ENCODE measurements at regions not wholly inside any gene's neighbourhood (a gene's known extent, or its start where the extent isn't known, plus 50 kb on each side); places are given as distances from the start of the nearest gene placed in this dataset.

DNA sequence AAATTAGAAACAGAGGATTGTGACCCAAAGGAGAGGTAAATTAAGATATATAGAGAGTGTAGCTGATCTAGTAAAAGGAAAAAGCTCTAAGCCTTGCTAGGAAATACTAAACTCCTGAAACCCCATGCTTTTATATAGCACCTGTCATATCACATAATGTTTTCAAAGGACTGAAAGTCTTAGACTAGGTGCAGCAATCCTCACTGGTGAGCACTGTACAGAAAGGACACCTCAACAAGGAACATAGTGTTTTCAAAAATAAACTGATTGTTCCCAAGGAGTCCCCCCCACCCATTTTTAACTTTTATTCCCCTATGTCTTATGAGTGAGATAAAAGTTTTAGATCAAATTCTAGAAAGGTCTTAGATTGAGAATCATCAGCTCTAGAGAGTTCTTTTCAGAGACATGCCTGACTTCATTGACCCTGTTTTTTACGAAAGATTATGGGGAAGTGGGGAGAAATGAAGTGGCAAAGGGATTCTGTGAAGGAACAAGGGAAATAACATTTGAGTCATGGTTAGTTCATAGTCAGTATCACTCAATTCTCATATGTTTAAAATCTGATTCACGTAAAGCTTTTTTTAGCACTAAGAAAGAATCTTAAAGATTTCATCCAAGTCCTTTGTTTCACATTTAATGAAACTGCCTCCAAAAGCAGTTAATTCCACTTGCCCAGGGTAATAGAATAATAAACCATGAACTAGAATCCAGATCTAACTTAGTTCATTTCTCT, 166.4 kb downstream of the CYB561 start:
- peaks cover 16% of the 10 kb centered on the region for H3K9me3 ChIP-seq
- H3K4me1 ChIP-seq (ENCODE audit: control insufficient read depth in 1 of 2, insufficient read depth in 2 of 2, low read depth in 1 of 2, low read length in 1 of 2): peaks cover 0 to 57% of the 10 kb centered on the region in 2 experiments; a peak in 3 of 4 replicates
- peak overlapping the region; percentile 77 for H3K9ac ChIP-seq
- H2AFZ ChIP-seq (ENCODE audit: low read depth): no peak overlapping the region; the same call in 1 of the 2 replicates
- H3F3A ChIP-seq (replicated peaks; ENCODE audit: insufficient read depth): peaks cover 71% of the 10 kb centered on the region
- H3K4me3 ChIP-seq (ENCODE audit: low read depth in 2 of 2, low read length in 1 of 2): no peak overlapping the region
- 13% methylated on average over 2 of the region's 2 CpGs for WGBS (ENCODE audit: low lambda C conversion rate)
- peaks cover 21 to 34% of the 10 kb centered on the region in 2 experiments for H3K36me3 ChIP-seq (replicated peaks in 1 of 2; ENCODE audit: control insufficient read depth in 1 of 2, insufficient read depth in 2 of 2, low read length in 1 of 2)
- peaks cover 45% of the 10 kb centered on the region for H3K79me2 ChIP-seq (ENCODE audit: insufficient read depth)
- POLR2A ChIA-PET: no interaction called here
- CTCF ChIA-PET: interaction anchor here (1.0 to 2.6 kb wide), 3 partner anchors 10 to 127 kb away, joined by 3 to 10 read pairs (median 3); no protein-coding TSS in a partner anchor
- H3K27ac ChIP-seq (ENCODE audit: low read depth in 2 of 2, low read length in 1 of 2): peak overlapping the region; percentile 60 to 97
- no peaks in the 10 kb centered on the region for H3K9me2 ChIP-seq
- no peaks in the 10 kb centered on the region for H3K27me3 ChIP-seq (ENCODE audit: insufficient read depth)
- H4K20me1 ChIP-seq (ENCODE audit: insufficient read depth): no peaks in the 10 kb centered on the region
- DNase-seq: no peak
- H3K4me2 ChIP-seq: peak overlapping the region; percentile 54
- peak; percentile 69; the same call in 1 of the 2 replicates for TF ChIP-seq TCF12 (IDR thresholded peaks at IDR 0.05)
- peak; percentile 37; the same call in 1 of the 2 replicates for TF ChIP-seq YY1 (IDR thresholded peaks at IDR 0.05; ENCODE audit: low read depth)
- no peak for TF ChIP-seq RCOR1 (IDR thresholded peaks at IDR 0.05; ENCODE audit: low read length)
- TF ChIP-seq, protein P1, sequence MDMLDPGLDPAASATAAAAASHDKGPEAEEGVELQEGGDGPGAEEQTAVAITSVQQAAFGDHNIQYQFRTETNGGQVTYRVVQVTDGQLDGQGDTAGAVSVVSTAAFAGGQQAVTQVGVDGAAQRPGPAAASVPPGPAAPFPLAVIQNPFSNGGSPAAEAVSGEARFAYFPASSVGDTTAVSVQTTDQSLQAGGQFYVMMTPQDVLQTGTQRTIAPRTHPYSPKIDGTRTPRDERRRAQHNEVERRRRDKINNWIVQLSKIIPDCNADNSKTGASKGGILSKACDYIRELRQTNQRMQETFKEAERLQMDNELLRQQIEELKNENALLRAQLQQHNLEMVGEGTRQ (IDR thresholded peaks at IDR 0.05; ENCODE audit: borderline replicate concordance, low read depth, low read length): no peak
- no peak for TF ChIP-seq NRF1 (IDR thresholded peaks at IDR 0.05; ENCODE audit: low read depth, low read length)
- TF ChIP-seq, protein P2, sequence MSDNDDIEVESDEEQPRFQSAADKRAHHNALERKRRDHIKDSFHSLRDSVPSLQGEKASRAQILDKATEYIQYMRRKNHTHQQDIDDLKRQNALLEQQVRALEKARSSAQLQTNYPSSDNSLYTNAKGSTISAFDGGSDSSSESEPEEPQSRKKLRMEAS (IDR thresholded peaks at IDR 0.05; ENCODE audit: low read depth): no peak
- TF ChIP-seq, protein P3, sequence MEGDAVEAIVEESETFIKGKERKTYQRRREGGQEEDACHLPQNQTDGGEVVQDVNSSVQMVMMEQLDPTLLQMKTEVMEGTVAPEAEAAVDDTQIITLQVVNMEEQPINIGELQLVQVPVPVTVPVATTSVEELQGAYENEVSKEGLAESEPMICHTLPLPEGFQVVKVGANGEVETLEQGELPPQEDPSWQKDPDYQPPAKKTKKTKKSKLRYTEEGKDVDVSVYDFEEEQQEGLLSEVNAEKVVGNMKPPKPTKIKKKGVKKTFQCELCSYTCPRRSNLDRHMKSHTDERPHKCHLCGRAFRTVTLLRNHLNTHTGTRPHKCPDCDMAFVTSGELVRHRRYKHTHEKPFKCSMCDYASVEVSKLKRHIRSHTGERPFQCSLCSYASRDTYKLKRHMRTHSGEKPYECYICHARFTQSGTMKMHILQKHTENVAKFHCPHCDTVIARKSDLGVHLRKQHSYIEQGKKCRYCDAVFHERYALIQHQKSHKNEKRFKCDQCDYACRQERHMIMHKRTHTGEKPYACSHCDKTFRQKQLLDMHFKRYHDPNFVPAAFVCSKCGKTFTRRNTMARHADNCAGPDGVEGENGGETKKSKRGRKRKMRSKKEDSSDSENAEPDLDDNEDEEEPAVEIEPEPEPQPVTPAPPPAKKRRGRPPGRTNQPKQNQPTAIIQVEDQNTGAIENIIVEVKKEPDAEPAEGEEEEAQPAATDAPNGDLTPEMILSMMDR (IDR thresholded peaks at IDR 0.05): no peak
- no peak for TF ChIP-seq GABPA (IDR thresholded peaks at IDR 0.05; ENCODE audit: low read depth)
- no peak for TF ChIP-seq RFX5 (IDR thresholded peaks at IDR 0.05; ENCODE audit: low read length)
- TF ChIP-seq JUND (IDR thresholded peaks at IDR 0.05): peak; percentile 56; the same call in 1 of the 2 replicates
- no peak for TF ChIP-seq FOXM1 (IDR thresholded peaks at IDR 0.05; ENCODE audit: low read depth)
- no peak for TF ChIP-seq SMC3 (IDR thresholded peaks at IDR 0.05; ENCODE audit: low read depth, low read length)
- no peak for TF ChIP-seq MXI1 (IDR thresholded peaks at IDR 0.05; ENCODE audit: low read depth, low read length)
- TF ChIP-seq, protein P4, sequence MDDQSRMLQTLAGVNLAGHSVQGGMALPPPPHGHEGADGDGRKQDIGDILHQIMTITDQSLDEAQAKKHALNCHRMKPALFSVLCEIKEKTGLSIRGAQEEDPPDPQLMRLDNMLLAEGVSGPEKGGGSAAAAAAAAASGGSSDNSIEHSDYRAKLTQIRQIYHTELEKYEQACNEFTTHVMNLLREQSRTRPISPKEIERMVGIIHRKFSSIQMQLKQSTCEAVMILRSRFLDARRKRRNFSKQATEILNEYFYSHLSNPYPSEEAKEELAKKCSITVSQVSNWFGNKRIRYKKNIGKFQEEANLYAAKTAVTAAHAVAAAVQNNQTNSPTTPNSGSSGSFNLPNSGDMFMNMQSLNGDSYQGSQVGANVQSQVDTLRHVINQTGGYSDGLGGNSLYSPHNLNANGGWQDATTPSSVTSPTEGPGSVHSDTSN (IDR thresholded peaks at IDR 0.05): peak; percentile 69
- peak; percentile 29; the same call in 1 of the 2 replicates for TF ChIP-seq POLR2AphosphoS5 (IDR thresholded peaks at IDR 0.05; ENCODE audit: low read depth, low read length)
- no peak for TF ChIP-seq CHD2 (IDR thresholded peaks at IDR 0.05; ENCODE audit: low read length, partially characterized antibody)
- no peak for TF ChIP-seq RAD21 (IDR thresholded peaks at IDR 0.05; ENCODE audit: low read length)
- peak; percentile 50; the same call in 1 of the 2 replicates for TF ChIP-seq RXRA (IDR thresholded peaks at IDR 0.05; ENCODE audit: borderline replicate concordance, low read depth)
- TF ChIP-seq FOXJ3 (CRISPR knock-in tag; IDR thresholded peaks at IDR 0.05): no peak
- no peak for TF ChIP-seq SIN3A (IDR thresholded peaks at IDR 0.05; ENCODE audit: borderline replicate concordance, low read depth, low read length)
- peak; percentile 37; the same call in 1 of the 2 replicates for TF ChIP-seq TEAD4 (IDR thresholded peaks at IDR 0.05; ENCODE audit: borderline replicate concordance, insufficient read depth)
- TF ChIP-seq TAF1 (IDR thresholded peaks at IDR 0.05; ENCODE audit: borderline replicate concordance, low read depth, low read length): no peak
- TF ChIP-seq MEF2A (IDR thresholded peaks at IDR 0.05; ENCODE audit: borderline replicate concordance, low read depth): peak; percentile 92; the same call in 1 of the 2 replicates
- no peak for TF ChIP-seq ELF1 (IDR thresholded peaks at IDR 0.05)
- TF ChIP-seq, protein P5, sequence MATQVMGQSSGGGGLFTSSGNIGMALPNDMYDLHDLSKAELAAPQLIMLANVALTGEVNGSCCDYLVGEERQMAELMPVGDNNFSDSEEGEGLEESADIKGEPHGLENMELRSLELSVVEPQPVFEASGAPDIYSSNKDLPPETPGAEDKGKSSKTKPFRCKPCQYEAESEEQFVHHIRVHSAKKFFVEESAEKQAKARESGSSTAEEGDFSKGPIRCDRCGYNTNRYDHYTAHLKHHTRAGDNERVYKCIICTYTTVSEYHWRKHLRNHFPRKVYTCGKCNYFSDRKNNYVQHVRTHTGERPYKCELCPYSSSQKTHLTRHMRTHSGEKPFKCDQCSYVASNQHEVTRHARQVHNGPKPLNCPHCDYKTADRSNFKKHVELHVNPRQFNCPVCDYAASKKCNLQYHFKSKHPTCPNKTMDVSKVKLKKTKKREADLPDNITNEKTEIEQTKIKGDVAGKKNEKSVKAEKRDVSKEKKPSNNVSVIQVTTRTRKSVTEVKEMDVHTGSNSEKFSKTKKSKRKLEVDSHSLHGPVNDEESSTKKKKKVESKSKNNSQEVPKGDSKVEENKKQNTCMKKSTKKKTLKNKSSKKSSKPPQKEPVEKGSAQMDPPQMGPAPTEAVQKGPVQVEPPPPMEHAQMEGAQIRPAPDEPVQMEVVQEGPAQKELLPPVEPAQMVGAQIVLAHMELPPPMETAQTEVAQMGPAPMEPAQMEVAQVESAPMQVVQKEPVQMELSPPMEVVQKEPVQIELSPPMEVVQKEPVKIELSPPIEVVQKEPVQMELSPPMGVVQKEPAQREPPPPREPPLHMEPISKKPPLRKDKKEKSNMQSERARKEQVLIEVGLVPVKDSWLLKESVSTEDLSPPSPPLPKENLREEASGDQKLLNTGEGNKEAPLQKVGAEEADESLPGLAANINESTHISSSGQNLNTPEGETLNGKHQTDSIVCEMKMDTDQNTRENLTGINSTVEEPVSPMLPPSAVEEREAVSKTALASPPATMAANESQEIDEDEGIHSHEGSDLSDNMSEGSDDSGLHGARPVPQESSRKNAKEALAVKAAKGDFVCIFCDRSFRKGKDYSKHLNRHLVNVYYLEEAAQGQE (IDR thresholded peaks at IDR 0.05; ENCODE audit: low read depth, low read length): no peak
- peak in 1 of 2 experiments; percentile 78; a peak in 2 of 4 replicates for TF ChIP-seq EP300 (IDR thresholded peaks at IDR 0.05; ENCODE audit: borderline replicate concordance in 1 of 2, low read depth in 1 of 2, low read length in 1 of 2)
- TF ChIP-seq EZH2phosphoT487 (IDR thresholded peaks at IDR 0.05; ENCODE audit: borderline replicate concordance, low read depth): no peak
